ENCODE measurements at regions not wholly inside any gene's neighbourhood (a gene's known extent, or its start where the extent isn't known, plus 50 kb on each side); places are given as distances from the start of the nearest gene placed in this dataset.
"Not testable (repeated sequence)": the region's sequence is repeated elsewhere in the genome, so short reads cannot be mapped to it uniquely, and the experiment has no call there.

DNA sequence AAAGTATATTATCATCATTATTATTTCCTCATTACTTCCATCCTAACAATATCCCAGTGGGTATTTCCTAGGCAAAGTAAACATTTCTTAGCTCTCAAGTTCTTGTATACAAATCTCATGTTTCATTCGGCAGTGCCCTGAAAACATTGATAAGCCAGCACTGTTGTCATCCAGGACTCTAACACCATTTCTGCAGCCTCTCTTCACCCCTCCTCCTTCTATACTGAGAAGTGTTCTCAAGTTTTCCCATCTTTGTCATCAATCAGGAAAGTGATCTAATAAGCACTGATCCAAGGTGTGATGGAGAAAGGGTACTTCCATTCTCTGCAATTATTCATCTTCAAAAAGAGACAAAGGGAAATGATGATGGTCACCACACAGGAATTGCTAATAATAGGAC is 168.4 kb upstream of the CCDC54 start:
- DNase-seq, result no peak

DNA sequence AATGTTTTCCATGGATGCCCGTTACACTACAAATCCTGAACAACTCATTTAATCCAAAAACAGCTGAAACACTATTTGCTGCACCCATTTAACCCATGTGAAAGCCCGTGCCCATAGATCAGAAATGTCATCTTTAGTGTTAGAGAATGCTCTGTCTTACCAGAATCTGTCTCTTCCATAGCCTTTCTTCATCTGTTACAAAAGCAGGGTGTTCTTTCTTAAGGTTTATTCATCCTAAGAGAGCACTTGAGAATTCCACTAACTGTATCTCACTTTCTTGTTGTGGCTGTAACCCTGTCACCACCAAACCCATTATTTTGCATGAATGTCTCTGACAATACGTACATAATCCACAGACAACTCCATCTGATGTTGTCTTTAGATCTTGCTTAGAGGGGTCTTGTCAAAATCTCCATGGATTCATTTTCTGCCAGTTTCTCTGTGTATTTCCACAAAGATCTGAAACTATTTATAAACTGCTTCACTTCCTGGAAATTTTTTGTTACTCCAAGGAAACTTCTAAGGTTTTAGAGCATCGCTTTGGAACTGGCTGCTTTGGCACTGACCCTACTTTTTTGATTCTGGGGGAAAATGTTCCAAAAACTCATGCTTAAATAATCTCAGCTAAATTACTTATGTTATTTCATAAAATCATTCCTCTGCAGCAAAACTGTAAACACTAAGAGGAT is 167.8 kb upstream of the CCDC54 start:
- no peak for DNase-seq

DNA sequence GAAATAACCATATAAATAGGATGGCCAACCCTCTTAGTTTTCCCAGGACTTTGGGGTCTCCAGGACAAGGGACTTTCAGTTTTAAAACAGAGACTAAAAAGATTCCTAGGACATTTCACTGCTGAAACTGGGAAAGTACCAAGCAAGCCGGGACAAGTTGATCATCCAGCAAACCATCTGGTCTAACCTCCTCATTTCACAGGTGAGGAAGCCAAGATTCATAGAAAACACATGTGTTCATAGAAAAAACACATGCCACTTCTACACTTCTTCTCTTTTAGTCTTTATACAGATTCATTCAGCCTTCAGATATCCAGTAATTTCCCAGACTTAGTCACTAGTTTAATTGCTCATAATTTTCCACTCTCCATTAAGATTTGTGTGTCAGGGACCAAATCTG is 165.6 kb upstream of the CCDC54 start:
- DNase-seq, result no peak

DNA sequence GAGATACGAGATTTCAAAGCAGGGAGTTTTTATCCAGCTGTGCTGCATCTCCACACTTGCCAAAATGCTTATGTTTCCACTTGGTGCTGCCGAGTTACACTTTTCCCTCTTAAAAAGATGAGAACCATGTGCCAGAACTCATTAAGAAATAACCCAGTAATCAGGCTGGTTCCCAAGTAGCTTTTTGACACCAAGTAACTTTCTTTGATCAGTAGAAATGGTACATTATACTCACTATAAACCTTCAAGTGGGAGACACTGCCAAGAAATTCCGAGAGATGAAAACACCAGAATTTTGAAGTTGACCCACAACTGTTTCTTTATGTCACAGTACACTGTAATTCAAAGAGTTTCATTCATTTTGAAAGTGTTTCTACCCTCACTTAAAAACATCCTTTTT is 164.6 kb upstream of the CCDC54 start:
- DNase-seq, result no peak

DNA sequence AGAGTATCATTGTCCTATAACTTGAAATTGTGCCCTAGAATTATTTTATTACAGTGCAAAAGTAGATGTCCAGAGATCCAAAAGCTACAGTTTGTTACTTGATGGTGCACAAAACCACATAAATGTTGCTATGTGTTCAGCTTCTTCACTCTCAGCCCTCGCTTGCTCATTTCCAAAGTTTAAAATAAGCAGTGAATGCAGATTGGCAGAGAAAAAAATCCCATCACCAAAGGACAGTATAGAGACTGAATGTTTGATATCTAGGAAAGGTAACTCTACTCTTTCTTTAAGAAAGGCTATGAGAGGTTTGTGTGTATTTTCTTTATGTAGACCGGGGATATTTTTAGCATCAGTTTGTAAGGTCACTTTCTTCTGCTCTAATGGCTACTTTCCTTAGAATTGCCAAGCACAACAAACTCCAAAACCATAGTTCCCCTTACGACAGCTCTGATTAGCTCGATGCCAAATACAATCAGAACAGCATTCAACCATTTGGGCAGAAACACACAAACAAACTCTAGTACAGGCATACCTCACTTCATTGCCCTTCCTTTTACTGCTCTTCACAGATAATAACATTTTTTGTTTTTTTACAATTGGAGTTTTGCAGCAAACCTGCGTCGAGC is 164.1 kb upstream of the CCDC54 start:
- DNase-seq, result no peak

DNA sequence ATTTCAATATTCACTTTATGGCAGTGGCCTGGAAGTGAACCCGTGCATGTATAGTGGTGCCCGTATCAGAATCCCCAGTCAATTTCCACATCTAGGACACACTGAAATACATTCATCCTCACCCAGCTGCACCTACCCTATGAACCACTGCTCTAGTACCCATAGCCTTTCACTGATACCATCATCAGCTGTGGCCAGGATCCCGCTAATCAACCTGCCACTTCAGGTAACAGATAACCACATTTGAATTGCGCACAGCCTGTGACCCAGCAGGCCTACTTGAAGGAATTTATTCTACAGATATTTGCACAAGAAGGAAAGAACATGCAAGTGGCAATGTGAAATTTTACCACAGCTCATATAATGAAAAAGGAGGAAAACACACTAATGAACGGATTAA is 161.0 kb upstream of the CCDC54 start:
- DNase-seq, result no peak

DNA sequence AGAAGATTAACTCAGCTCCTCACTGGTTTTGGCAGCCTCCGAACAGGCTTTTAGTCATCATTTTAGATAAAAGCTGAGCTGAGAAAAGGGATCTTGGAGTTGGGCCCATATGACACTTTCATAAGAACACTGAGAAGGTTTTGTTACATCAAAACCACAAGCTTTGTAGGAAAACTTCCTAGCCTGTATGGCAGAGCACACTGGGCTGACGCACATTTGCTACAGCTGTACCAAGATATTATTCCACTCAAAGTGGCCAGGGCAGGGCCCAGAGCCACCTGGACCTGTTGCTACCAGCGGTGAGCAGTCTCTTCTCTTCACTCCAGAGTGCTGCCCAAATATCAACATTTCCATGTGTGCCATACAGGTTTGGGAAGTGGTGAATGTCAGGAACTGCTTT is 160.5 kb upstream of the CCDC54 start:
- DNase-seq, result no peak

DNA sequence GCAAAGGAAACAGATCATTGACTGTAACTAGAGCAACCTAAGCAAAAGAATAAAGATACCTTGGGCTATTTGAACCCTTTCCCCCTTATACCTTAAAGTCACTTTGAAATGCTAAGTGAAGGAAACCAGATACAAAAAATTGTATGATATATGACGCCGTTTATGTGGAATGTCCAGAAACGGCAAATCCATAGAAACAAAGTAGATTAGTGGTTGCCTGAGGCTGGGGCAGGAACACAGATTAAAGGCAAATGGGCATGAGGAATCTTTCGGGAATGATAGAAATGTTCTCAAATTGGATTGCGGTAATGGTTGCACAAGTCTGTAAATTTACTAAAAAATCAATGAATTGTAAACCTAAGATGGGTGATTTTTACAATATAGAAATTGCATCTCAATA is 160.1 kb upstream of the CCDC54 start:
- DNase-seq, result no peak

DNA sequence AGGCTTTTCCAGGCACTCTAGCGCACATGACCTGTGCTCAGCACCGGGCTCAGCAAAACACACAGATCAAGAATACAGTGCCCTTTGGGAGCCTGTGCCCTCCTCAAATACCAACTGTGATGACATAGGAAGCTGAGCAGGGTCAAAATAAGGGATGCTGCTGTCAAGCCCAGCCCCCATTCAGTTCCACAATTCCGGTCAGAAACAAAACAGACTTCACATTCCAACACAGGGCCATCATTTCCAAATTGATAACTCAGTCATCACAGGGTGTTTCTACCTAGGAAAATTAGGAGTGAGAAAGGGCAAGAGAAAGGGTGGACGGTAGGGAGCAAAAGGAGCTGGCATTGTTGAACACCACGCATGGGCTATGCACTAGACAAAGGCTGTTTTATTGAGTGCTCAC is 158.4 kb upstream of the CCDC54 start:
- DNase-seq, result no peak

DNA sequence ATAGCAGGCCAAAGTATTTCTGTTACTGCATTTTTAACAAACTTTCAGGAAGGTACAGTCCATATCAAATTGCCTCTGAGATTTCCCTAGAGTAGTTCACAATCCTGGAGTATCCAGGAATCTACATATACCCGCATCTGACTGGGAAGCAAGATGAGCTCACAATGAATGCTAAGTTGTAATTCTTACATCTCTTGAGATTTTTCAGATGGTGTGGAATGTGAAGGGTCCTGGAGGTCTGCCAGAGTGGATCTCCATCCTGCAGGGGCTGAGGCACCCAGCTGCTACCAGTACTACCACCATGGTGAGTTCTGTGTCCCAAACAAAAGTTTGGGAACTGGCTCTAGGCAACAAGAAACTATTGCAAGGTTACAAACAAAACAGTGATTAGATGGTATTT is 156.7 kb upstream of the CCDC54 start:
- no peak for DNase-seq

DNA sequence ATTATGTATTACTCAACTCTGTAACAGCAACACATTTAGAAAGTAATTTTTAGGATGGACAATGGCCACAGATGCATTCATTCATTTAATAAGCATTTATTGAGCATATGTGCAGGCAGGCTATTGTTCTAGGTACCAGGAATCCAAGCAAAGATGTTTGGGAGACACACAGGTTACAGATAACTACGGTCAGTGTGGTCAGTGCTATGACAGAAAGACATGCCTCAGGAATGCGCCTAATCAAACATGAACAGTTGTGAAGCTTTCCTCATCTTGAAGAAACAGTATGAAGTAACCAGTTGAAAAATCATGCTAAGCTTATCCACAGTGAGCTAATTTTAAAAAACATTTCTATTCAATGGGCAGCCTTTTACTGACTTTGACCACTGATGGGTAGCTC is 155.4 kb upstream of the CCDC54 start:
- no peak for DNase-seq

DNA sequence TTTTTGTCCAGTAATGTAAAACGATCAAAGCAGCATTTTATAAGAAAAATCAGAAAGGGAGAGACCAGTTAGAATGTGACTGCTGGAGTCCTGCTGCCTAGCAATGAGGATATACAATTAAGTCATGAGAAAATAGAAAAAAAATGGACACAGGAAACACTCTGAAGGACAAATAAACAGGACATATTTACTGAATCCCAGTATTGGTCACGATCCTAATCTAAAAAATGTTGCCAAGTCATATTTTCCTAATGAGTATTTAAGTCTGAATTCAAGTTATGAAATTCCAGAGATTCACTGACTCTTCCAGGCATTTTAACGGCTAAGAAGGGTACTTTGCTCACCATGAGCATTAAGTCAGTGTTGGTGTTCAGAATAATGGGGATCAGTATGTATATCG is 154.3 kb upstream of the CCDC54 start:
- DNase-seq, result no peak

DNA sequence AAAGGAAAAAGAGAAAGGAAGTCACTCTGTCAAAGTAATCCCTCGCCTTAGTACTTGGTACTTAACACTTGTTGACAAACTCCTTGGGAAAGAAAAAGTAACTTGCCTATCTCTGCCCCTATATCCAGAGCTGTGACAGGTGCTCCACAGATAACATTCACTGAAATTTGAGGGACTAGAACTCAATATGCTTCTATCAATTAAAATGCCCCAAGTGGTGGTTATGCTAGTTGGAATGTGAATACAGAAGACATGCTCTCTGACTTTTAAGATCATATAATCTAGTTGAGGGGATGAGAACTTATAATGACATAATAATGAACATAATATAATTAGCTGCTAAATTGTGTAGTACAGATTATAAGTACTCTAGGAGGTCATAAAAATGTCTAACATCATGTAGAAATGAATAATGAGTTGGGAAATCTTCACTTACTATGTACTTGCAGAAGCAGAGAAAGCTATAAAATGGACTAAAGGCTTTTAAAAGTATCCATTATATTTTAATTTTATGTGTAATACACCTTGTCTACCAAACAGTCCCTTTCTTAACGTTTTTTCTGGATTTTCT is 153.1 kb upstream of the CCDC54 start:
- no peak for DNase-seq

DNA sequence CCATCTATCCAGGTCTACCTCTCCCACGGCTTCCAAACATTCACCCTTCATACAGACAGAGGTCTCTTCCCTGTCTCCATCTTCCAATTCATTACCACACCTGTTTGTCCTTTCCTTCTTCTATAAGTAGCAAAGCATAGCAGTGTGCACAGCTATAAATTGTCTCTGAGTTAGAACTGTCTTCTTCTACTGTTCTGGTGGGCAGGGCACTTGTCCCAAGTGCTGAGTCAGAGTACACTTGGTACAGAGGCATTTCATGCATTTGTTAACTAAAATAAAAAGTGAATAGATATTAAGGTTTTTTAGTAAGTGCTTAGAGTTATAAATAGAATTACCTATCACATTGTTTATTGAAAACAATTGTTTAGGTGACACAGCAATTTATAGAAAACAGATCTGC is 150.1 kb upstream of the CCDC54 start:
- DNase-seq, result no peak

DNA sequence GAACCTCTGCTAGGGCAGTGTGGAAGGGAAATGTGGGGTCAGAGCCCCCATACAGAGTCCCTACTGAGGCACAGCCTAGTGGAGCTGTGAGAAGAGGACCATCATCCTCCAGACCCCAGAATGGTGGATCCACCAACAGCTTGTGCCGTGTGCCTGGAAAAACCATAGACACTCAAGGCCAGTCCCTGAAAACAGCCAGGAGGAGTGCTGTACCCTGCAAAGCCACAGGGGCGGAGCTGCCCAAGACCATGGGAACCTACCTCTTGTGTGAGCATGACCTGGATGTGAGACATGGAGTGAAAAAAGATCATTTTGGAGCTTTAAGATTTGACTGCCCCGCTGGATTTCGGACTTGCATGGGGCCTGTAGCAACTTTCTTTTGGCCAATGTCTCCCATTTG is 143.4 kb upstream of the CCDC54 start:
- DNase-seq, result not testable (repeated sequence)

DNA sequence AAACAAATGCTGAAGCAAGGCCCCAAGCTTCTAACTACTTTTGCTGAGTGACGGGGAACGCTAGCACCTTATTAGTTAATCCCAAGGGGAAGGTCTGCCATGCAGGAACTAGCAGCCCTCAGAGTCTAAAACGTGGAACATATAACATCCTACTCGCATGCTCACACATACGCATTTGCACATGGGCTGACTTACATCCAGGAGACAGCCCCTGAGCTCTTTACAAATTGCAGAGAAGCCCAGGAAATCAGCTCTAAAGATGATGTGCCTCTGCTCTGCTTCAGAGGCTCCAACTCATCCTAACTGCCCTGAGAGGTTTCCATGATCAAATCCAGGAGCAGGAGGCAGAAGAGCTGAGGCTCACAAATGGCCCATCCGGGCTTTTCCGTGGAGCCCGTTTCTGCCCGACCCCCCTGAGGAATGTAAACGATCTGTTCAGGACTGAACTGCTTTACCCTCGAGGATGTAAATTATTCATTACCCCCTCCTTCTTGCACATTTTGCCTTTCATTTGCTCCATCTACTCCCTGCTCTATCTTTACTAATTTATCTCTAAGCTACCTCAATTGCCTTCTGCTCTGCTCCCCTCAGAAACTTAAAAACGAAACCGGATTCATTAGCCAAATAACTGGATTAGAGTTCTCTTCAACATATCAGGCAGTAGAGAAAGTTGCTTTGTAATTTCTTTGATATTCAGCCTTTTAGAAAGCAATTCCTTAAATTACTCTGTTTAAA is 141.9 kb upstream of the CCDC54 start:
- no peak for DNase-seq

DNA sequence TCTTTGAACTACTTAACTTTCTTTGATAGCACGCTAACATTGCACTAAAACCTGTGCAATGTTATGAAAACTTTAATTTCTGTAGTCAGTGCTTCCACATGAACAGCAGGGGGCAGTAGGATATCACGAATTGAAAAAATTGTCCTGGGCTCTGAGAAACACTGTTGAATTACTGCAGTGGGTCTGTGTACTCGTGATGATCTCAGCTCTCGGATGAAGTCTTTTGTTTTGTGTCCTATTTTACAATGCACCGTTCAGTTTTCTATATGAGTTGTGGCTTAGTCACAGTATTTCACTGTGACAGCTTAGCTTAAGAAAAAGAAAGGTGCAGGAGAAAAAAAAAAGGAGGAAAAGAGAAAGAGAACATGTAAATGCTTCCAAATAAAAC is 141.3 kb upstream of the CCDC54 start:
- peak; percentile 73 for DNase-seq

DNA sequence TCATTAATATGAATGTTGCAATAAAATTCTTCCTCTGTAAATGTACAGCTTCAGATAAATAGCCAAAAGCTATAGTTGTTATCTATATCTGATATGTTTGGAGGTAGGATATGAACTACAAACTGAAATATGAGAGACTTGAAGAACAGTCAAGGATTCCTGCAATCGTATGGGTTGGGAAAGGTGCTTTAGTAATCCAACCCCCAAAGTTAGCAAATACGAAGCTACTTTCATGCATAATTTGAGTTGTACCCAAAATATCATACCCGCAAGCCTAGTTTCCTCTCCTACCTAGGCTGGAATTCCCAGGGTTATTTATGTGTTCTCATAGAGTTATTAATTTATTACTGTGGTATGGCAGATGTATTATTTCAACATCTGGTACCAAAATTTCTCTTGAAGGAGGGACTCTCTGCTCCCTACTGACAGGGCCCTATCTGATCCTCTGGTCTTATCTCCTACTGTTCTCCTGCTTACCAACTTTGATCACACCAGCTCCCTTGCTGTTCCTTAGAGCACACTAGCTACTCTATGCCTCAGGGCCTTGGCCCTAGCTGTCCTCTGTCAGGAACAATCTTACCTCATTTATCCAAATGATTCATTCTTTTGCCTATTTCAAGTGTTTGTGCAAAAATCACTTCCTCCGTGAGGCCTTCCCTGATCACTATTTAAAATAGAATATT is 140.4 kb upstream of the CCDC54 start:
- DNase-seq, result no peak

DNA sequence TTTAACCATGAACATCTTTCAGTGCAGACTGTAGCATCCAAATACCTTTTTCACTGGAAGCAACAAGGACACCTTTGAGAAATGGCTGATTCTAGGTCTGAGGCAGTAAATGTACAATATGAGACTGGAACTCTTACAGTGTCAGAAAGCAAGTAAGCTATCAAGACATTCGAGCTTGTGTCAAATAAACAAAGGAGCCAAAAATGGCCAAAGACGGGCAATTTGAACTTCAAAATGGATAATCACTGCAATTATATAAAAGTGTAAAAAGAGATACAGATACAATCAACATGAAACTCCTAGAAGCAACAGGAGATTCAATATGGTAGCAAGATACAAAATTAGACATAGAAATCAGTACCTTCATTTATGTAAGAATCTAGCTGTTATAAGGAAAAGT is 138.5 kb upstream of the CCDC54 start:
- DNase-seq, result no peak

DNA sequence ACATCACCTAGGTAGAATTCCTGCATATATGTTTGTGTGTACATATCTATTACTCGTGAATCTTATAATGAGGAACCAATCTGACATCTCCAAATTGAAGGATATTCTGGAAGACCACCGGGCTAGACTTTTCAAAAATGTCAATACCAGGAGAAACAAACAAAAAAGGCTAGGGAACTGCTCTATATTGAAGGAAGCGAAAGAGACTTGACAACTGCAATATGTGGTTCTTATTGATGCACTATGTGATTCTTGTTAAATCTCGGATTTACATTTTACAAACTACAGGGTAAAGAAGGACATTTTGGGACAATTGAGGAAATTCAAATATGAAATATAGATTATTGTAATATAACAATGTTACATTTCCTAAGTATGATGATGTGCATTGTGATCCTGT is 137.5 kb upstream of the CCDC54 start:
- no peak for DNase-seq

DNA sequence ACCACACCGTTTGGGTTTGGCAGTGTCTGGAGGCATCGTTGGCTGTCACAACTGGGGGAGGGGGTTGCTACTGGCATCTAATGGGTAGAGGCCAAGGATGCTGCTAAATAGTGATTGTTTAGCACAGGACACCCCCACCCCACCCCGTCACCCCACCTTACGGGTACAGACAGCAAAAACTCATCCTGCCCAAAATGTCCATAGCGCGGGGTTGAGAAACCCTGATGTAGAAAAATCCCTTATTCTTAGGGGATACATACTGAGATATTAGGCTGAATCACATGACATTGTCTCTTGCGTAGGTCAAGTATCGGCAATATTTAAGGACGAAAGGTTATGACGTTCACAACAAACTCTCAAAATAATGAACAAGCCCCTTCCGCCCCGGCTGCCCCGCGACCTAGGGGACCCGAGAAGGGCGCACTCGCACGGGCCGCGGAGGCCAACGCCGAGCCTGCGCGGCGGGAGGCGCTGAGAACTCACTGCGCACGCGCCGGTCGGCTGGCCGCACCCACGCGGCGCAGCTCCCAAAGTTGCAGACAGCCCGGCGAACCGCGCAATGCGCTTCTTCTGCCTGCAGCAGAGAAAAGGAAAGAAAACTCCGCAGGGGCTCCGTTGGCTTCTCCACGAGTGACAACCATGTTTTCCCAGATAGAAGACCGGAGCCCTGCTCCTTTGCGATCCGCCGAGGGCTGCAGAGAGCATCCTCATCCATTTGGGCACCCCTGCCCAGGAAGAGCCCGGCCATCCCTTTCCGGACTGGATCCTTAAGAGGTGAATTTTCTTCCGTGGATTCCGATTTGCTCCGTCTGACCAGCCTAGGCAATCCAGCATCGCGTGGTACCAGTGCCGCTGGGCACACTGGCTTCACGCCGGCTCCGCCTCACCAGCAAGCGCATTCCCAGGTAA is 136.8 kb upstream of the CCDC54 start:
- peak; percentile 18 for DNase-seq

DNA sequence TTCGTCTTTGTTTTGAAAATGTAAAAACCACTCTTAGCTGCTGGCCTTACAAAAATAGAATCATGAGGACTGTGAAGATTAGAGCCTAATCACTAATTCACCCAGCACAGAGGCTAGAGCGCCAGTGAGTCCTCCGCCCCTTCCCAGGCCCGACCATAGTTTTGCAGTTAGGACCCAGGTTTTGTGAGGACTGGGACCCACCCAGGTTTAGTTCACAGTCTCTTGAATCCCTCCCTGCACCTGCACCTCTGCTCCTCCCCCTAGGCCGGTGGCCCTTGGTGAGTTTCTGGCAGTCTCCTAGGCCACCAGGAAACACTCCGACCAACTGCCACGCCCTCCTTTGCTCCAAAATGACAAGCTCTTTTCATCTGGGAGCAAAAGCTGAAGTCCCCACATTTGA is 136.0 kb upstream of the CCDC54 start:
- peak; percentile 33 for DNase-seq

Measured in NCI-H748 treated with DMSO at 0.1 percent for 48 hours (cell line).